Stimulated activated CD4-positive, alpha-beta T cell treated with anti-CD3 and anti-CD28 coated beads, Interleukin-15, amount 100 ng/mL, for 24 hours (primary cell): ENCODE measurements at regions not wholly inside any gene's neighbourhood (a gene's known extent, or its start where the extent isn't known, plus 50 kb on each side); places are given as distances from the start of the nearest gene placed in this dataset.
"Not testable (repeated sequence)": the region's sequence is repeated elsewhere in the genome, so short reads cannot be mapped to it uniquely, and the experiment has no call there.

Experiments used
- DNase-seq: peaks from one replicate; pipeline ENCODE4 v3.0.0-alpha.2; 2020

DNA sequence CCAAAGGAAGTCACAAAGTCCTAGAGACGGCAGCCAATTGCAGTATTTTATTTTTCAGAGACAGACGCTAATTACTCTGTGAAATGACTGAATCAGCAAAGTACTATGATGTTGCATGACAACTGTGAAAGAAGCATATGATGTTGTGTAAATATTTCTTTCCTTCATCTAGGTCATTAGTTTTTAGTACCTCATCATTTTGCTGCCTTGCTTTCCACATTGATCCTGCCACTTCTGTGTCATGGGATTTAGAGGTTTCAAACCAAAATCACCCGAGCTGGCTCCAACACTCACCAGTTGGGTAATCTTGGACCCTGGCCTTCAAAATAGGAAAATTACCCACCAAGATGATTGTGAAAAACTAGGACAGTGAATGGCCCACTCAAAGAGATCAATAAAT, 585.2 kb downstream of the ACTL7B start:
- no peak for DNase-seq

GRCh38 chr9:108270051-108270450, 585.7 kb downstream of the ACTL7B start:
- no peak for DNase-seq

- DNase-seq, result no peak
These were observed 586.4 kb downstream of the ACTL7B start for GRCh38 chr9:108269371-108269770.

DNA sequence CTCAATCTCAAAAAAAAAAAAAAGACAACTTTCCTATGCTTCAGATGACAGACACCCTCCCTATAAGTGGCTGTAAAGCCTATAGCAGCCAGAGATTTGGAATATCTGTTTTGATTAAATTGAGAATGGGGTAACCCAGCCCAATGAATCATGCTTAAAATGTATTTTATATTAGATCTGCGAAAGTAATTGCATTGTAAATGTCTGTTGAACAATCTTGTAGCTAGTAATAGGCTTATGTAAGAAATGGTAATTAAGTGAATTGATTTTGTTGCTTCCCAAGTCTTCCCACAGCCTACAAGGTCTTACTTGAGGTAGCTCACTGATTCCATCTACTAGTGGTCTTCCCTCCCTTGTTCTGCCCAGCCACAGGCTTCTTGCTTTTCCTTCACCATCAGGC, 590.7 kb downstream of the ACTL7B start:
- no peak for DNase-seq

DNA sequence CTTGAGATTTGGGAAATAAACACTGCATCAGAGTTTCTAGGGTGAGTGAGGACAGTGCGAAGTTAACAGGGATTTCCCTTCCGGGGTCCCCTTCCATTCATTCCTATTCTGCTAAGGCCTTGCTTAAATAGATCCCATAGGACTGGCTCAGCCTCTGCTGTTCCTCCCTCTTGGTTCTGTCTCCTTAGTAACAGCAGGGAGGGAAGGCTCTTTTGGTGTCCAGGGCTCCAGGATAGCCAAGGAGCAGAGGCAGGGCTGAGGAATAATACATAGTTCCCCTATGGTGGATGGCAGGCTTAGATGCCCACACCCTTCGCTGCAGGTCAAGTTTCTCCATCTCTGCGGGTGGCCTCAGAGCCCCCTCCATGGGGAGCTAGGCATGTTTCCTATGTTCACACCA, 591.7 kb downstream of the ACTL7B start:
- DNase-seq, result no peak

GRCh38 chr9:108262836-108263235, 593.0 kb downstream of the ACTL7B start:
- DNase-seq, result no peak

GRCh38 chr9:108259917-108260675, 595.7 kb downstream of the ACTL7B start:
- no peak for DNase-seq

- no peak for DNase-seq
These were observed 597.1 kb downstream of the ACTL7B start for GRCh38 chr9:108258640-108259039.

- DNase-seq, result no peak
These were observed 598.4 kb downstream of the ACTL7B start for GRCh38 chr9:108257382-108257781.

GRCh38 chr9:108254236-108254635, 601.5 kb downstream of the ACTL7B start:
- DNase-seq, result no peak

DNA sequence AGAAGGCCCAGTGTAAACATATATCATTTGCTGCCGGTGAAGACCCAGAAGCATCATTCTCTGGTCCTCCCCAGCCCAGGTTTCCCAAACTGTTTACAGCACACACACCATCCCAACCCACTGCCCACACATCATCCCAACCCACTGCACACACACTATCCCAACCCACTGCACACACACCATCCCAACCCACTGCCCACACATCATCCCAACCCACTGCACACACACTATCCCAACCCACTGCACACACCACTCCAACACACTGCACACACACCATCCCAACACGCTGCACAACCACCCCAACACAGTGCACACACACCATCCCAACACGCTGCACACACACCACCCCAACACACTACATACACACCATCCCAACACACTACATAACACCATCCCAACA, 608.4 kb downstream of the ACTL7B start:
- not testable (repeated sequence) for DNase-seq

- no peak for DNase-seq
These were observed 609.9 kb downstream of the ACTL7B start for GRCh38 chr9:108245901-108246300.

GRCh38 chr9:108245331-108245730, 610.5 kb downstream of the ACTL7B start:
- no peak for DNase-seq

GRCh38 chr9:108244686-108245085, 611.1 kb downstream of the ACTL7B start:
- DNase-seq, result no peak

DNA sequence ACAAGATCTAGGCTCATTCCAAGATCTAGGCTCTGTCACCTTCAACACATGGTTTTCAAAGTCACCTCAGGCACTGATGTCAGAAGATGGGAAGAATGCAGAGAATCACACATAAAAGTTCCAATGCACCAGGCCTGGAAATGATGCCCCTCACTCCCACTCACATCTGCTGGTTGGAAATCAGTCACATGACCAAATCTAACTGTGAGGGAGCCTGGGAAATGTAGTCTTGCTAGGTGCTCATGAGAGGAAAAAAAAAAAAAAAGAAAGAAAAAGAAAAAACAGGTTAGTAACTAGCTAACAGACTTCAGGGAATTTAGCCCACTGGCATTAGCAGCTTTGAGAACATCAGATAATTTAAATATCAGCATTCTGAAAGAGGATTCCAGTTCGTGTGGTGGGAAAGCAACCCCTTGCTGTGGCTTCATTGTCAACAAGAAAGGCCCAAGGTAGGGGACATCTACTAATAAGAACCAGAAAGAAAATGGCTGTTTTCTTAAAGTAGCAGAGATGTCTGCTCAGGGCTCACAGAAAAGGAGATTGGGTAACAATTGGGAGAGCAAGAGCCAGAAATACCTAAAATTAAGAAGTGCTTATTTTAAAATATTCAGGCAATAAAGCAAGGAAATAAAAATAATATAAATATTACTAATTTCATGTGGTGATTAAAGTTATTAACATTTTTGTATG, 614.3 kb downstream of the ACTL7B start:
- no peak for DNase-seq

DNA sequence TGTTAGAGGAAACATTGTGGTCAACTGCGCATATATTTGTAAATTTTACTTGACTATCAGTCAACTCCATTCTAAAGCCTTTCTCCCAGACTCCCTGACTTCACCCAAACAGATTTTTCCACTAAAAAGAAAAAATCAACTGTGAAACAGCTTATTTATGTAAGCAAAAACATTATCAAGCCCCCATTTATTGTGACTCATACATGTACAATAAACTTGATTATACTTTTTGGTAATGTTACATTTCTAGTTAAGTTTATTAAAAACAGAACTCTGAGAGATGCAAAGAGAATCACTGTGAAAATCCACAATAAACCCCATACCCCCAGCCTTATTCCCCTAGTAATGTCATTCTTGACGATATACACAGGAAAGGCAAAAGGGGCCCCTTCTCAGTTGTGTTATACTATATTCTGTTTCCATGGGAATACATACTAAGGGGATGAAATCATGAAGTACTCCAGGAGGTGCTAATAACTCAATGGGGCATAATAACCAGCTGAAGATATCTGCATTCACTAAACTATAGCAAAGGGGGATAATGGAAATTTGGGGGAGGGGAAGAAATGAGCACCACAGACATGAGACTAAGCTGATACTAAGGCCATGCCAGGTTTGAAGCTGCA, 616.0 kb downstream of the ACTL7B start:
- no peak for DNase-seq

- no peak for DNase-seq
These were observed 620.2 kb downstream of the ACTL7B start for GRCh38 chr9:108235609-108236008.

DNA sequence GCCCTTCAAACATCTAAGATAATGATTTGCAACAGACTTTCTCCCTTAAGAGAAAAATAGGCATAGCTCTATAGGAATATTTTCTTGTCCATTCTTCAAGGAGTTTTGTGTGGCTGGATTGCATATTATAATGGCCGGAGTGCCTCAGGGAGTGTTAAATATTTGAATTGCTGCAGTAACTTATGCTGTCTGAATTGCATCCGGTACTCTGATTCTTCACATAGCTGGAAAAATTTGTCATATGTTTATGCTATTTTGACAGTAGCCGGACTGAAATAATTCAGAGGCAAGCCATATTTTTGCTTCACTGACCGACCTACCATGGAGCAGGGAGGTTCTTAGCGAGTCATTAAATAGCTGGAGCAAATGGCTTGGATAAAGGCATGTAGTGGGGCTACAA, 621.0 kb downstream of the ACTL7B start:
- DNase-seq, result no peak

DNA sequence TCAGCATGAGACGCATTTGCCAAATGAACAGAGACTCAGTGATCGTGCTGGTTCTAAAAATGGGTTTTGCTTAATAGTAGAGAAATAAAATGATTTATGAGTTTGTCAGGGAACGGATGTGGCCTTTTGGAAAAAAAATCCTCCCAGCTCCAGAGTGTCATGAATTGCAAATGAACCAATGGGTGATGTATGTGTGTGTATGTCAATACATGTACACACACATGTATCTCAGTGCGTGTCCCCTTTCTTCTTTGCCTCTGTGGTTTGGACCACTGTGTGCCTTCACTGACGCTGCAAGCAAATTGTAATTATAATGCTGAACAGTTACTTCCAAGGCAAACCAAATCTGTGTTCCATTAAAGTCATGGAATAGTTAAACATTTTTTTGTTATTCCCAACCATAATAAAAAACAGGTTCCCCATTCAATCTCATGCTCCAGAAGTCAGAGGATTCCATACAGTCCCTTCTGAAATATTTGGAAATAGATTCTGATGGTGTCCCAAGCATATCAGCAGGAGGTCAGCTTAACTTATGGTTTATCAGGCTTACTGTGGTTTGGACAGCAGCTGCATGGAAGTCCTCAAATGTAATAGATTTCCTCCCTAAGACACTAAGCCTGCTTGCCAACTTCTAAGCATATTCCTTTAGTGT, 630.5 kb downstream of the ACTL7B start:
- no peak for DNase-seq

- DNase-seq, result no peak
These were observed 631.1 kb downstream of the ACTL7B start for GRCh38 chr9:108224716-108225115.

DNA sequence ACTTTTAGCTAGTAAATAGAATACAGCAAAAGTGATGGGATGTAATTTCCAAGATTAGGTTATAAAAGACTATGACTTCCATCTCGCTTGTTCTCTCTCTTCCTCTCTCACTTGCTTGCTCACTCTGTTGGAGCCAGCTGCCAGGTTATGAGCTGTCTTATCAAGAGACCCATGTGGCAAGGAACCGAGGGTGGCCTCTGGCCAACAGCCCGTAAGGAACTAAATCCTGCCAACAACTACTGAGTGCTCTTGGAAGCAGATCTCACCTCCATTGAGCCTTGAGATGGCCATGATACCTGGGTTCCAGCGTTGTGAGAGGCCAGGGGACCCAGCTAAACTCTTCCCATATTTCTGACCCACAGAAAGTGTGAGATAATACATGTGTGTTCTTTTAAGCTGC, 636.1 kb downstream of the ACTL7B start:
- DNase-seq, result no peak

GRCh38 chr9:108217431-108218349, 638.1 kb downstream of the ACTL7B start:
- no peak for DNase-seq

DNA sequence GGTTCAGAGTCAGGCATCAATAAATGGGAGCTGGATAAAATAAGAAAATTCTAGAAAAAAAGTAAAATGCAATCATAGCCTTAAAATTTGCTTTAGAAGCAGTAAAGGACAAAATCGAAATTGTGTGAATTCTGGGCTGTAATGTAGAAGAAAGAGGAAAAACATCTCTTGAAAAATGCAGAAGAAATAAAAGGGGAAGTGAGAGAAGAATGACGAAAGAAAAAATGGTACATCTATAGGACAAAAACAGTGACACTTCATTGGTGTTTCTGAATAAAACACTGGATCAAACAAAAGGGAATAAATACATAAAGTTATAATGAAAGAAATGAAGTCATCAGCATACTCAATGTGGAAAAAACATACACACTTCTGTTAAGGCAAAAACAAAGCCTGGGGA, 642.3 kb downstream of the ACTL7B start:
- DNase-seq, result no peak
